Adipocyte (in vitro differentiated cells): ENCODE measurements at regions not wholly inside any gene's neighbourhood (a gene's known extent, or its start where the extent isn't known, plus 50 kb on each side); places are given as distances from the start of the nearest gene placed in this dataset.

Experiments used
- DNase-seq: peaks from one replicate; pipeline ENCODE4 v3.0.0-alpha.2; 2015; ENCODE audit warnings: low read depth
- H3K27me3 ChIP-seq: replicated peaks from 2 replicates; pipeline ENCODE4 v1.7.0; 2013; ENCODE audit warnings: mild to moderate bottlenecking, low read length, moderate library complexity; ENCODE audit not compliant: control insufficient read depth, insufficient read depth
- H3K36me3 ChIP-seq: 2 replicates; pipeline ENCODE4 v1.7.0; 2013; ENCODE audit warnings: low read length, mild to moderate bottlenecking, moderate library complexity; ENCODE audit not compliant: control insufficient read depth, insufficient read depth, severe bottlenecking
- H3K4me1 ChIP-seq: 2 replicates; pipeline ENCODE4 v1.7.0; 2013; ENCODE audit warnings: mild to moderate bottlenecking, low read length, moderate library complexity; ENCODE audit not compliant: control insufficient read depth, insufficient read depth
- H3K4me3 ChIP-seq: 2 replicates; pipeline ENCODE4 v1.7.0; 2013; ENCODE audit warnings: mild to moderate bottlenecking, low read length, moderate library complexity
- H3K9ac ChIP-seq: 2 replicates; pipeline ENCODE4 v1.7.0; 2013; ENCODE audit warnings: mild to moderate bottlenecking, low read length, moderate library complexity
- H3K9me3 ChIP-seq: 2 replicates; pipeline ENCODE4 v1.7.0; 2013; ENCODE audit warnings: mild to moderate bottlenecking, low read length, moderate library complexity; ENCODE audit not compliant: control insufficient read depth

DNA sequence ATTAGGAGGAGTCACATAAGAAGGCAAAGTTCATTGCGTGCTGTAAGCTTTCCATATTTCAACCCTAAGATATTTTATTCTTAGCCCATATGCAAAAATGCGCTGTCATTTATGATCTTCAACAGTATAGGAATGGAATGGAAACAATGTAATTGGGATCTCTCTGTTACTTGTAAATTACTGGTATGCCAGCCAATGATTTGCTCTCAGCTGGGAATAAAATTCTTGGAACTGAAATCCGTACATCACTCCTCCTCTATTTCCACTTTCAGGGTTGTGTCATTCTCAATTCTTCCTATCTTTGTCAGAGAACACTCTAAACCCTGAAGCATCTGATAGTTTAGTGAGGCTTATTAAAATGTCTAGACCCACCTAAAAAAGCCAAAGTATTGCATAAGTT, 80.7 kb upstream of the STEAP4 start:
- Histone ChIP-seq H3K36me3 (no peaks in the 10 kb centered on the region), H3K27me3 (no peaks in the 10 kb centered on the region), H3K9me3 (no peaks in the 10 kb centered on the region), H3K4me3 (no peak overlapping the region), H3K4me1 (peaks cover 3% of the 10 kb centered on the region), H3K9ac (no peak overlapping the region)
- DNase-seq = no peak

DNA sequence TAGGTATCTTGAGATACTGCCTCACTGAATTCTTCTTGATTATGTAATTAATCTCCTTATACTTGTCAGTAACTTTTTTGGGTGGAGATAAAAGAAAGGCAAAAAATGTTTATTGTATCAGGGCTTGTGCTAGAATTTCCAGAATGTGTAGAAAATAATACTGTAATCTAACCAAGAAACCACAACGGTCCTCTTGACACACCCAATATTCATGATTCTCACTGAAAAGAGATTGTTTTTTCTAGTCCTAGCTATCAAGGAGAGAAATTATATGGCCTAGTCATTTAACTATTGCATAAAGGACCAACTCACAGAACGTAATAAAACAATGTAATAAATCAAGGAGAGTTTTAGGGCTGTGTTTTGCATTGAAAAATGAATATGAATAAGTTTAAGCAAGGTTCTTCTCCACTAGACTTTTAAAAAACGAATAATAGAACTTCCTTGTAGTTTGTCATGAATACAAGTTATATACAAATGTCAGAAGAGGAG, 80.0 kb upstream of the STEAP4 start:
- no peak for DNase-seq
- no peaks in the 10 kb centered on the region for H3K27me3 ChIP-seq
- no peak overlapping the region for H3K4me3 ChIP-seq
- H3K4me1 ChIP-seq = peaks cover 3% of the 10 kb centered on the region
- H3K9ac ChIP-seq = no peak overlapping the region
- no peaks in the 10 kb centered on the region for H3K36me3 ChIP-seq
- no peaks in the 10 kb centered on the region for H3K9me3 ChIP-seq

DNA sequence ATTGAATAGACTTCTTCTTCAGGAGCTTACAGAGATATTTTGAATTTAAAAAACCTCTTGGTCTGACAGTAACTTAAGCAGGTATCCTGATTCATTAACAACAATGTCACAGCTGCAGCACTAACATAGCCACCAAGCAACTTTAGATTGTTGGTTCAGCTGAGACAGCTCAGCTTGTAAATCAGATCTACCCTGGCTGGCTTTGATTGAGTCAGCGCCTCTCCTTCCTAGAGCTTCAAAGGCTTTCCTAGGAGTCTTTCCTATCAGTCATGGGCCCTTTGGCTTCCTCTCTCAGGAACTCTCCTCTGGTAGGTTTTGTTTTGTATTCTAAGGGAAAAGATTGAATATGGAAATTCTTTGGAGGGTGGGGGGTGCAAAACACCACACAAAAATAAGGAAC, 70.7 kb upstream of the STEAP4 start:
- no peak overlapping the region for H3K9ac ChIP-seq
- H3K4me3 ChIP-seq = no peak overlapping the region
- H3K27me3 ChIP-seq = no peaks in the 10 kb centered on the region
- H3K9me3 ChIP-seq = no peaks in the 10 kb centered on the region
- DNase-seq = no peak
- no peaks in the 10 kb centered on the region for H3K36me3 ChIP-seq
- no peaks in the 10 kb centered on the region for H3K4me1 ChIP-seq

DNA sequence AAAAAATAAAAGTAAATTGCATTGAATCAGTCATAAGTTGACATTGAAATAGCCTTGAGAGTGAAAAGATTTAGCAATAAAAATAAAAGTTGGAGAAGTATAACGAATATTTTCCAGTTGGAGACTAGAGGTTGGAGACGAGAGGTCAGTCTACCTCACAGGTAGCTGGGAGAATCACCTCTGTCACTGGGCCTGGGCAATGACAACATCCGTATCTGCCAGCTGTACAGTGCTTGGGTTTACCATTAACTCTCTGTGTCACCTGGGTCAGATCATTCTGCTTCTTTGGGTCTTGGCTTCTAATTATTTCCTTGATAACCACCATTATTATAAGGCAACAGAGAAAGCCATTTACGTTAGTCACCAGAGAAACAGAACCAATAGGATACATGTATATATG, 62.0 kb upstream of the STEAP4 start:
- Histone ChIP-seq H3K4me1 (no peaks in the 10 kb centered on the region), H3K27me3 (no peaks in the 10 kb centered on the region), H3K4me3 (no peak overlapping the region), H3K9me3 (no peaks in the 10 kb centered on the region), H3K36me3 (no peaks in the 10 kb centered on the region), H3K9ac (no peak overlapping the region)
- DNase-seq = no peak

DNA sequence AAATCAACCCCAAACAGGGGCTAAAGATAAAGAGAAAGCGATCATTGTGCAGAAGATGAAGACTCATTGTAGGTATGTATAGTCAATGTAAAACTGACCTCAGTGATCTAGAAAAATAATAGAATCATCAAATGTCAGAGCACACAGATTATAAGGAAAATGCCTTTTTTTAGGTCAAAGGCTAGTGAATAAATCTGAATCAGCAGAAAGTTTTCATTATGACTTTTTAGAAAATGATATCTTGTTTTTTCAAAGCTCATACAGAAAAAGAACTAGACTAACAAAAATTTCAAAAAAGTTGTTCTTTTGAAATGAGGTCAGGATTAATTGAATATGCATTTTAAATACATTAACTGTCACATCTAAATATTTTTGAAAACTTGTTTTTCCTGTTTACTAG, 60.2 kb upstream of the STEAP4 start:
- Histone ChIP-seq H3K4me3 (no peak overlapping the region), H3K27me3 (no peaks in the 10 kb centered on the region), H3K36me3 (no peaks in the 10 kb centered on the region), H3K4me1 (no peaks in the 10 kb centered on the region), H3K9ac (no peak overlapping the region), H3K9me3 (no peaks in the 10 kb centered on the region)
- DNase-seq = no peak

DNA sequence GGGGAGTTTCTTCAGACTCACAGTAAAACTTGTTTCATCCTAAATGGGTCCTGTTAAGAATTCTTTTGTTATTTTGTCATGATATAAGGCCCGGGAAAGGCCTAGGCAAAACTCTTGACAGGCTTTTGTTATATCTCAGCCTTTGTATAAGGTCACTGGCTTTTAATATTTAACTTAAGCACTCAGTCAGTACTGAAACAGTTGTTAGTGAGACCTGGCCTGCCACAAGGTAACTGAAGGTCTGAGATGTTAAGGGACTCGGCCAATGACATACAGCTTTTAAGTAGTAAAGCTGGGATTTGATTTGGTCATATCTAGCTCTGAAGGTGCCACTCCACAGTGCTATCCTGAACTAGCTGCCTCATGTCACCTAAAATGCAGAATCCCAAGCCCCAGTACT, 57.2 kb upstream of the STEAP4 start:
- DNase-seq = no peak

DNA sequence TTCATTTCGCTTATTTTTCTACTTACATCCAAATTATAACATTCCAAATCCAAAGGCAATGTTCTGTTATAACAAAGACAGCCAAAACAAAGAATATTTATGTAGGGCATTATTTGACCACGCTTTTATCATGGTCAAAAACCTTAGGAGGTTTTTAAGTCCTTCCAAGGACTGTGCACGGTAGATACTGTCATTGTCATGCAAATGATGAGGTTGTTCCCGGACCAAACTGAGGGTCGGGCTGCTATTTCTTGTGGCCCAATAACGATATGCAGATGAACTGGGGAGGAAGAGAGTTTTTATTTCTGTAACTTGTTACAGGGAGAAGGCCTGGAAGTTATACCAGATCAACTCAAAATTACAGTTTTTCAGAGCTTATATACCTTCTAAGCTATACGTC, 56.6 kb upstream of the STEAP4 start:
- Histone ChIP-seq H3K4me1 (no peaks in the 10 kb centered on the region), H3K9me3 (no peaks in the 10 kb centered on the region), H3K27me3 (no peaks in the 10 kb centered on the region), H3K9ac (no peak overlapping the region), H3K4me3 (no peak overlapping the region), H3K36me3 (no peaks in the 10 kb centered on the region)
- DNase-seq = no peak

More for the DNA sequence above, 57.2 kb upstream of the STEAP4 start:
- Histone ChIP-seq H3K4me3 (no peak overlapping the region), H3K36me3 (no peaks in the 10 kb centered on the region), H3K27me3 (no peaks in the 10 kb centered on the region), H3K9ac (no peak overlapping the region), H3K4me1 (no peaks in the 10 kb centered on the region), H3K9me3 (no peaks in the 10 kb centered on the region)

DNA sequence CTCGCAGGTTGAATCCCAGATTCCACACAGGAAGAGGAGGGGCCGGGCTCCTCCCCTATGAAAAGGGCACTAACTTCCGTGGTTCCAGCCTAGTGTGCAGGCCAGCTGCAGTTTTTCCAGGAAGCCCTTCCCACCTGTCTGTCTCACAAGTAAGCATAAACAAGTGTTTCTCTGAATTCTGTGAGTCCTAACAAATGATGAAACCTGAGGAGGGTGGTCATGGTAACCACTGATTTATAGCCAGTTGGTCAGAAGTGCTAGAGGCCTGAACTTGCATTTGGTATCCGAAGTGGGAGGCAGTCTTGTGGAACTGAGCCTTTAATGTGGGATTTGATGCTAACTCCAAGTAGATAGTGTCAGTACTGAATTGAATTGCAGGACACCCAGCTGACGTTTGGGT, 54.7 kb upstream of the STEAP4 start:
- Histone ChIP-seq H3K9me3 (no peaks in the 10 kb centered on the region), H3K4me3 (no peak overlapping the region), H3K4me1 (peaks cover 11% of the 10 kb centered on the region), H3K9ac (no peak overlapping the region), H3K27me3 (no peaks in the 10 kb centered on the region), H3K36me3 (no peaks in the 10 kb centered on the region)
- DNase-seq = no peak

DNA sequence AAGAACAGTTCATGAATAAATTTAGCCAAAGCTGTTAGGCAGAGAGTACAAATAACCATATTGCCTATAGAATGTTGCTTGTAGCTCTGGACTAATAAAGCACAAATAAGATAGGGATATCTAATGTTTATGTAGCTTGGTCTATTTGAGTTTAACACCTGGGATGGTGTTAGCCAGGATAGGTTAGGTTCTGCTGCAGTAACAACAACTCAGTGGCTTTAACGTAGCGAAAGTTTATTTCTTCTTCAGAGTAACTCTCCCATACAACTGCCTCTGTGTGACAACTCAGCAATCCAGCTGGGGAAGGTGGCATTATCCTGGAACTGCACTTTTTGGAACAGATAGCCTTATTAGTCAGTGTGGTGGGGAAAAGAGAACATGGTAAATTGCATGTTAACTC, 52.2 kb upstream of the STEAP4 start:
- H3K9me3 ChIP-seq = no peaks in the 10 kb centered on the region
- no peak overlapping the region for H3K4me3 ChIP-seq
- no peaks in the 10 kb centered on the region for H3K27me3 ChIP-seq
- no peak for DNase-seq
- no peak overlapping the region for H3K9ac ChIP-seq
- H3K4me1 ChIP-seq = peaks cover 11% of the 10 kb centered on the region
- H3K36me3 ChIP-seq = no peaks in the 10 kb centered on the region

DNA sequence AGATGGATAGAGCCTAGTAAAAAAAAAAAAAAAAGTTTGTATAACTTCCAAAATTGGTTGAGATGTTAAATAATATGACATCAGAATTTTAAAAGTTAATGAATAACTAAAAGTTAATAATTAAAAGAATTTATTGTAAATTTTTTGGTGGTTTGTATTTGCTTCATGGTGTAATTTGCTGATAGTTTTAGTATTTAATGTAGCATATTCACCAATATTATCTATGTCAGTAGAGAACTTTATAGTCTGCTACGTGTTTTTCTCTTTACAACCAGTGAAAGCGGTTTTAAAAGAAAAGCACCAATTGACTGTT, 51.8 kb upstream of the STEAP4 start:
- Histone ChIP-seq H3K27me3 (no peaks in the 10 kb centered on the region), H3K9me3 (no peaks in the 10 kb centered on the region), H3K4me3 (no peak overlapping the region), H3K4me1 (peaks cover 11% of the 10 kb centered on the region), H3K9ac (no peak overlapping the region), H3K36me3 (no peaks in the 10 kb centered on the region)
- no peak for DNase-seq

DNA sequence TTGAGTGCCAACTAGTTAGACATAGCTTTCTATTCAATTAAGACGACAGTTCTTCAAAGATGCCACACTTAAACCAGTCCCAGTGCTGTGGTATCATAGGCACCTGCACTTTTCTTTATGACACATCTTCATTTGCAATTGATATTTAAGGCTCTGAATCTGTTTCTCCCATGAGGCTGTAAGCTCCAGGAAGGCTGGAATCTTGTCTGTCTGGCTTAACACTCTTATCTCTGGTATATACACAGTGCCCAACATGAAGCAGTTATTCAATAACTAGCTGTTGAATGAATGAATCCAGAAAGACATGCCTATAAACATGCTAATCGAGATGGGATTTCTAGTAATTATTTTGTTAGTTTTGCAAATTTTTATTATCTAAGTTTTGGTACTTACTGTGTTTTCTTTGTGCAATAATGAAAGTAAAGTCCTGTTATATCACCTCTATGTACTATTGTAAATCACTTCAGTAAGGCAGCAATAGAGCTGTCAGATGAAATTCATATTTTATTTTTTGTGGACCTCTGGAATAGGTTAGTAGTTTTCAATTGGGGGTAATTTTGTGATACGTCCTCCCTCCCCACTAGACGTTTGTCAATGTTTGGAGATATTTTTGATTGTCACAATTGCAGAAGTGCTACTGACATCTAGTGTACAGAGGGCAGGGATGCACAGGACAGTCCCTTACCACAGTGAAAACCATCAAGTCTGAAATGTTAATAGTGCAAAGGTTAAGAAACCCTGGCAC, 51.3 kb upstream of the STEAP4 start:
- H3K9ac ChIP-seq = peak overlapping the region; percentile 15
- DNase-seq = no peak
- H3K4me1 ChIP-seq = peaks cover 11% of the 10 kb centered on the region
- H3K36me3 ChIP-seq = no peaks in the 10 kb centered on the region
- no peaks in the 10 kb centered on the region for H3K27me3 ChIP-seq
- H3K4me3 ChIP-seq = peak overlapping the region; percentile 60
- H3K9me3 ChIP-seq = no peaks in the 10 kb centered on the region

DNA sequence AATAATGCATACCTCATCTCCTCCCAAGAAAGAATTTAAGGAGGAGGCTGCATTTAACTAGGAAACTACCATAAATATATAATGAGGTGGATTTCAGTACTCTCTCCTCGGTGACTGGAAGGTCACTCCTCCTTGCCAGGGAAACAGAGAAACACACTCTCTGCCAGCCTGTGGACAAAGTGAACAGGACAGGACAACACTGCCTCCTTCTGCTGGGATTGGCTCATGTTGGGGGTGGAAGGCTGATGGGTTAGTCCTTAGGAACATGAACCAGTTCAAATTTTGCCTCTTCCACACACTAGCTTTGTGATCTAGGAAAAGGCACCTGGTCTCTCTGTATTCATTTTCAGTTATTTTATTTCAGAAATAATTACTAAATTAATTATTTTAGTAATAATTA, 50.6 kb upstream of the STEAP4 start:
- Histone ChIP-seq H3K4me3 (no peak overlapping the region), H3K27me3 (no peaks in the 10 kb centered on the region), H3K9me3 (no peaks in the 10 kb centered on the region), H3K36me3 (no peaks in the 10 kb centered on the region), H3K9ac (no peak overlapping the region), H3K4me1 (peaks cover 11% of the 10 kb centered on the region)
- DNase-seq = no peak
